CD4-positive, alpha-beta T cell treated with Interleukin-15 for 4 hours (primary cell): ENCODE measurements at regions not wholly inside any gene's neighbourhood (a gene's known extent, or its start where the extent isn't known, plus 50 kb on each side); places are given as distances from the start of the nearest gene placed in this dataset.
"Not testable (repeated sequence)": the region's sequence is repeated elsewhere in the genome, so short reads cannot be mapped to it uniquely, and the experiment has no call there.

Experiments used
- DNase-seq: peaks from one replicate; pipeline ENCODE4 v3.0.0-alpha.2; 2020; ENCODE audit warnings: low spot score

- no peak for DNase-seq
These were observed 1342.6 kb downstream of the REEP3 start for GRCh38 chr10:64863836-64864235.

DNA sequence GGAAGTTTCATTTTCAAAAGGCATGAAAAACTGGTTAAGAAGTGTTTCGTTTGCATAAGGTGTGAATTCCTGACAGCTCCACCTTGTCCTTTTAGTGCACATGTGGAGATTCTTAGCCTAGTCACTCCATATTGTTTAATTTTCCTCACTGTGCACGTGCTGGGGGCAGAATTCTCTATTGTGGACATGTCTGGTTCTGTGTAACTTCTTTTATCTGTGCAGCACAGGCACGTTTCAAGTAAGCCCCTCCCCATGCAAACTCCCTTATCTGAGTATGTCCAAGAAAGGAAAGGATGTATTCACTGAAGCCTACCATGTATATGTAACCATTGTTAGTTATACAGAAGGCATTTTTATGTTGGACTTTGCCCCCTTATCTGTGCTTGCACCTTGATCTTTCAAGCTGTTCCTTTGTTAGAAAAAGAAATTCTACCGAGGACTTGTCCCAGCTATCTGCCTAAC is 1346.3 kb downstream of the REEP3 start:
- no peak for DNase-seq

- DNase-seq: no peak
These were observed 1351.9 kb downstream of the REEP3 start for GRCh38 chr10:64873088-64873487.

DNA sequence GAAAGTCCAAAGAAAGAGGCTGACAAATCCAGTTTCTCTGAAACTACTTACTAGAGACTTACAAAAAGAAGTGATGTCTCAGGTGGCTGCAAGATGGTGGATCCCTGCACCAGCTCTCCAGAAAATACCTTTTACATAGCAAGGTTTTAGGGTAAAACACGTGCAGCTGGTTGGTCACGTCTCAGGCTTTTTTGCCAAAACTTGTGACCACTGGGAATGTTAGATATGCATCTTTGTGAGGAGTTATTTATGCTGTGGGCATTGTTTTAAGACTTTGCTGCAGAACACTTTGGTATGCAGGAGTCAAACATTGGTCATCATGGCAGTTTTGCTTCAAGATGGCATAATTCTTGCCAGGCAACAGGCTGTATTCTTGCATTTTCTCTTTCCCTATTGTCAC is 1352.8 kb downstream of the REEP3 start:
- no peak for DNase-seq

- no peak for DNase-seq
These were observed 1359.3 kb downstream of the REEP3 start for GRCh38 chr10:64880546-64880945.

DNA sequence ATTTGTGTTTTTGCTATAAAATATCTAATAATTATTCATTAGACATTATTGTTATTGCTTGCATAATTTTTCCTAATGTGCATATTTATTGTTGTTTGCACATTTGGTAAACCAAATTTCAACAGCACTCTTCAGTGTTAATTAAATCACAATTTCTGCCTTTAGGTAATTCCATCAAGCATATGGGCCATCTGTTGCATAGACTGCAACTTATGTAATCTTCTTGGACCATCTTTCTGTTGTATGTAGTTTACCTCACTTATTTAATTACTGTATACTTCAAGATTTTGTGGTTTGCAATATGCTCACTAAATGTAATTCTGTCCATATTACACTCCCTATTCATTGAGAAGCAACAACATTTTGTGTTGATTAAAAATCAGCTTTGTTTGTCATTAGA is 1360.1 kb downstream of the REEP3 start:
- DNase-seq: no peak

- DNase-seq: no peak
These were observed 1375.4 kb downstream of the REEP3 start for GRCh38 chr10:64896582-64896981.

DNA sequence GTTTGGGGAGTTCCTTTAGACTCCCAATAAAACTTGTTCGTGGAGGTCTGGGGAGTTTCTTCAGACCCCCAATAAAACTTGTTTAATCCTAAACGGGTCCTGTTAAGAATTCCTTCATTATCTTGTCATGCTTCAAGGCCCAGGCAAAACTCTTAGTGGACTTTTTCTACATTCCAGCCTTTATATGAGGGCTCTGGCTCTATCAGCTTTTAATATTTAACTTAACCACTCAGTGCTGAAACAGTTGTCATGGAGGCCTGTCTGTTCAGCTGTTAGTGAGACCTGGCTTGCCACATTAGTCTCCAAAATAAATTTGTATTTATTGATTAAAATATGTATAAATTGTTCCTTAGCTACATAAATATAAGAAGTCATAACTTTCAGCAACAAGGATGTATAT is 1385.1 kb downstream of the REEP3 start:
- not testable (repeated sequence) for DNase-seq

DNA sequence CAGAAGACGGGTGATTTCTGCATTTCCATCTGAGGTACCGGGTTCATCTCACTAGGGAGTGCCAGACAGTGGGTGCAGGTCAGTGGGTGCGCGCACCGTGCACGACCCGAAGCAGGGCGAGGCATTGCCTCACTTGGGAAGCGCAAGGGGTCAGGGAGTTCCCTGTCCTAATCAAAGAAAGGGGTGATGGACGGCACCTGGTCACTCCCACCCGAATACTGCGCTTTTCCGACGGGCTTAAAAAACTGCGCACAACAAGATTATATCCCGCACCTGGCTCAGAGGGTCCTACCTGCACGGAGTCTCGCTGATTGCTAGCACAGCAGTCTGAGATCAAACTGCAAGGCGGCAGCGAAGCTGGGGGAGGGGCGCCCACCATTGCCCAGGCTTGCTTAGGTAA is 1403.1 kb downstream of the REEP3 start:
- DNase-seq: not testable (repeated sequence)

GRCh38 chr10:64952042-64952441 is 1430.8 kb downstream of the REEP3 start:
- DNase-seq: no peak

- DNase-seq: no peak
These were observed 1435.2 kb downstream of the REEP3 start for GRCh38 chr10:64956441-64956840.

- no peak for DNase-seq
These were observed 1437.9 kb downstream of the REEP3 start for GRCh38 chr10:64959116-64959515.

GRCh38 chr10:64959883-64960282 is 1438.7 kb downstream of the REEP3 start:
- DNase-seq: no peak

DNA sequence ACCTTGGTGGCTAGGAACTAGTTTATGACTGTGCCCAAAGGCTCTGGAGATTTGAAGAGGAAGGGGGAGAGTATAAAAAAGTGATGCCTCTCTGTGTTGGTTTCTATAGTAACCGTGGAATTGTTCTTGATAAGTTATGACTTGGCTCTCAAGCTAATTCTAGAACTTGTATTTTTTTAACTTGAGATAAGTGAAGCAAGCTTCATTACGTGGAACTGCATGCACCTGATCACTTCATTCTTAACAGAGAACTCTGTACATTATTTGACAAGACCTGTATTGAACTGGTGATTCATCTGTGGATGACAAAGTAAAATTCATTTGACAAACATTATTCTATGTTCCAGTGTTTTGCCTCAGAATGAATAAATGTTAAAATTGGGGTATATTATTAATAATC is 1452.2 kb downstream of the REEP3 start:
- DNase-seq: no peak

- no peak for DNase-seq
These were observed 1454.9 kb downstream of the REEP3 start for GRCh38 chr10:64976150-64976549.

DNA sequence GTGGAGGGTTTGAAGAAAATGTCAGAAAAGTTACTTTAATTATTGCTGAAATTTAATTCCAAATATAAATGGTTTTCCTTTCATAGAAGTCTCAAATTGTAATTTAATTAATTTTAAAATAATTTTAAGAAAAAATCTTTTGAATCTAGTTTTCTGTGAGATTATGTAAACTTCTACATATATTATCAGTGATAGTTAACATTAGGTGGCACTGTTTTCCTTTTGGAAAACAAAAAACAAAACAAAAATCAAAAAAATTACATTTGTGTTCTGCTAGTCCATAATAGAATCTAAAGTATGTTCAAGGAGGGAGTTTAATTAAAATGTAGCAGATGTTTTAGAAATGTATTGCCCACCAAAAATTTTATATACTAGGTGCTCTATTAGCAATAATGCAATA is 1456.7 kb downstream of the REEP3 start:
- DNase-seq: no peak

- no peak for DNase-seq
These were observed 1475.7 kb downstream of the REEP3 start for GRCh38 chr10:64996886-64997285.

GRCh38 chr10:65010845-65011244 is 1489.6 kb downstream of the REEP3 start:
- no peak for DNase-seq

GRCh38 chr10:65017523-65017922 is 1496.3 kb downstream of the REEP3 start:
- no peak for DNase-seq

DNA sequence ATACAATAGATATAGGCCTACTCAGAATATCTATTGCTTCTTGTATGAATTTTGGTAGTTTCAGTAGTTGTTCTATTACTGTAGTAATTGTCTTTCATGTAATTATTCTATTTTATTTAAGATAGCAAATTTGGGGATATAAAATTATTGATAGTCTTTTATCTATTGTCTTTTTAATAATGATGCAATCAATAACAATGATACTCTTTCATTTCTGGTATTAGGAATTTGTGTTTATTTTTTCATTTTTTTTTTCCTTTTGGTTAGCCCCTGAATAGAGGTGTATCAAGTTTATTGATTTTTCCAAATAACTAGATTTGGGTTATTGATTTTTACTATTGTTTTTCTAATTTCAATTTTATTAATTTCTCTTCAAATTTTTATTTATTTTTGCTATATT is 1503.7 kb downstream of the REEP3 start:
- DNase-seq: no peak

GRCh38 chr10:65030263-65030662 is 1509.1 kb downstream of the REEP3 start:
- no peak for DNase-seq

- DNase-seq: no peak
These were observed 1511.9 kb downstream of the REEP3 start for GRCh38 chr10:65032867-65033769.

DNA sequence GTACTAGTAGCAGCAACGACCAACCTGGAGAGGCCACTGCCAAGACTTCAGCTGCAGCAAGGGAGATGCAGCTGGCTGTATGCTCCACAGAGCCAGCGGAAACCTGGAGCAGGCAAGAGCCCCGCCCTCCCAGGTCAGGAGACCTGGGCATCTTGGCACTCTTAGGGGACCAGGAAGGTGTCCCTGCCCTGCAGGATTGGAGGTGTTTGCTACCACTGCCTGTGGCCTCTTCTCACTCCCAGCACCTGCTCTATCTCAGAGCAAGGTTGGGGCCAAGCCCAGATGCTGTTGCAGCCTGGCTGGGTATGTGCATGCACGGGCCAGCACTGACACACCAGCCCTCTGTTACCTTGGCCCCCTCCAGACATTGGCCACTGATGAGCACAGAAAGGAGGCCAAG is 1512.8 kb downstream of the REEP3 start:
- no peak for DNase-seq

DNA sequence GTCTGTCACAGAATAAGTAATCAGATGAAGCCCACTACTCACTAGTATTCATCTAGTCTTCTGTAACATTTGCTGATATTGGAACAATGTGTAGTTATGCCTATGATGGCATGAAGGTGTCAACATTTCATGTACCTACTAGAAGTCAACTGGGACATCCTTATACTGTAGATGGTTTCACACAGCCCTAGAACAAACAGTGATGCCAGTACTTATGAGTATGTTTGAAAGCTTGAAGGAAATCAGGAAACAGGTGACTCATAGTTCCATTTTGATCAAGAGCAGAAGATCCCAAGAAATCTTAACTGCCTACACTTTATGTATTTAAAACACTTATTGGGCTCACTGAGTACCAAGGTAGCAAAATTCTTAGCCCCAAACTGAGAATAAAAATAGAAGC is 1519.6 kb downstream of the REEP3 start:
- DNase-seq: no peak
